ENCODE measurements at regions not wholly inside any gene's neighbourhood (a gene's known extent, or its start where the extent isn't known, plus 50 kb on each side); places are given as distances from the start of the nearest gene placed in this dataset.
"Not testable (repeated sequence)": the region's sequence is repeated elsewhere in the genome, so short reads cannot be mapped to it uniquely, and the experiment has no call there.

DNA sequence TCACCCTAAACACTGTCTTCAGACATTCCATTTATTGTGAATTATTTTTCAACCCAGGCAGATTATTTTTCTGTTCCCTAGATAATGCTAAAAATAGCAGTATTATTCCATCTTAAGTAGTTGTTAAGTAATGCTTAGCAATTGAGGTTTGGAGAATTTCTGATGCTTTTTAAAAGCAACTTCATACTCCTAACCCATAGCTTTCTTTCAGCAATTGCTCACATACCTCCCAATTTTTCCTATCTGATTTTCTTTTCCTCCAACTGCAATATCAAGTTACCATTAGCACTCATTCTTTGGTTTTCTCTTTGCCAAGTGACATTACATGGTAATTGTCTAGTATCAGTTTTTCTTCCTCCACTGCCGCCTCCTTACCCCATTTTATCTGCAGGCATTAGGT, 104.7 kb downstream of the GPR85 start:
- no peak for DNase-seq

GRCh38 chr7:112979055-112979454, 107.6 kb downstream of the GPR85 start:
- not testable (repeated sequence) for DNase-seq

- DNase-seq = not testable (repeated sequence)
These were observed 109.2 kb downstream of the GPR85 start for GRCh38 chr7:112977244-112977955.

DNA sequence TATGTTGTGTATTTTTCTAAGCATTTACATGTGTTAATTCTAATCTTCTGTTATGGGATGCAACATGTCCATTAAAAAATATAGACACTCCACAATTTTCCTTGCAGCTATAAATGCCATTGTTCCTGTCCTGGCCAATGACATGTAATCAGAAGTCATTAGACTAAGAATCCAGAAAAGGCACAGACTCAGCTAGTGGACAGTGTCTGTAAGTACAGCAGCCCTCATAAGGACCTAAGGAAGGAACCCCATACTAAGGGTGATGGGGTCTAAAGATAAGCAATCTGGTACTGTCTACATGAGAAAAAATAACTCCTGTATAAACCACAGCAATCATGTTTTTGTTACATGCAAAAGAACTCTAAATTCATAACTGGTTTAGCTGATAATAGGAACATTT, 115.9 kb downstream of the GPR85 start:
- DNase-seq = peak; percentile 12

- no peak for DNase-seq
These were observed 116.7 kb downstream of the GPR85 start for GRCh38 chr7:112969946-112970345.

DNA sequence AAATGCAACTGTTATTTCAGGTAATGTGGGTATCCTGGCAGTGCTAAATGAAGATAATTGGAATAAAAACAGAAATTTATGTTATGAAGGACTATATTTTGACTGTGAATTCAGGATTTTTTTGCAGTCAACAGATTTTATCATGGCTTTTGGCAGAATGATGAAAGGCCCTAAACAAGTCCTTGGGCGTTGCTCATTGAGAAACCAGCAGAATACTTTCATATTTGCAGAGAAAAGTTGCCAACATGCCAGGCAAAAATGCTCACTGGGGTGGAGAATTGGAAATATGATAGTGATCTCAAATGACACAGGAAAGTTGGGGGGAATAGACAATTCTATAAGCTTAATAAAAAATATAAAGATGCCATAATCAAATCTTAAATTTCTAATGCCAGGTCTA, 121.1 kb downstream of the GPR85 start:
- no peak for DNase-seq

DNA sequence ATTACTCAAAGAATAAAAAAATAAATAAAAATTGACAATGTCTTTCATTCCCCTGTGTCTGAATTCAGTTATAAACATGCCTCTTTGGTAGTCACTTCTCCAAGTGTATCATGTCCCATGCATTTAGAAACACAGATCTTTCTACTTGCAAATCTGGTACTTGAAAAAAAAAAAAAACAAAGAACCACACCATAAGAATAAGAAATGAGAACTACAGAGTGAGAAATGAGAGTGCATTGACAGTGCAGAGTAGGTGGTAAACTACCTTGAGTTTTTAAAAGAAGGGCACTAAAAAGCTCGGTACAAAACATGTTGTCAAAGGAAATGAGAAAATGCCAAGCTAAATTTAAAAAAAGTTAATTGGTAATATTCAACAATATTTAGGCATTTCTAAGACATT, 123.0 kb downstream of the GPR85 start:
- no peak for DNase-seq

DNA sequence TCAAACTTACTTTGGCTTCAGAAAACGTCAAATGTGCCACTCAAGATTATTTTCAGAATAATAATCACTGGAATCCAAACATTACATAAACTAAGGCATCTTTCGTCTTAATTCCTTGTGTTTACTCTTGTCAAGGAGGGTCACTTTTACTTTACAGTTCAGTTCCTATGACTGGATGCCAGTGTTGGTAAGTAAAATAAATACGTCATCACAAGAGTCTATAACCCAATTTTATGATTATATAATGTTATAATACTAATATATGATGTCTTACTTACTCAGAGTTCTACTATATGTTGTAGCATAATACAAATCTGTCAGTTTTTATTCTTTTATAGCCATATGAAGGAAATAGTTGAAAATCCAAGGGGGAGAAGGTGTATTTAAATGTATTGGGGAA, 123.8 kb downstream of the GPR85 start:
- DNase-seq = no peak

- DNase-seq = peak; percentile 91
These were observed 127.4 kb downstream of the GPR85 start for GRCh38 chr7:112959276-112959675.

- DNase-seq = no peak
These were observed 127.9 kb downstream of the GPR85 start for GRCh38 chr7:112958775-112959174.

GRCh38 chr7:112957901-112958300, 128.7 kb downstream of the GPR85 start:
- no peak for DNase-seq

DNA sequence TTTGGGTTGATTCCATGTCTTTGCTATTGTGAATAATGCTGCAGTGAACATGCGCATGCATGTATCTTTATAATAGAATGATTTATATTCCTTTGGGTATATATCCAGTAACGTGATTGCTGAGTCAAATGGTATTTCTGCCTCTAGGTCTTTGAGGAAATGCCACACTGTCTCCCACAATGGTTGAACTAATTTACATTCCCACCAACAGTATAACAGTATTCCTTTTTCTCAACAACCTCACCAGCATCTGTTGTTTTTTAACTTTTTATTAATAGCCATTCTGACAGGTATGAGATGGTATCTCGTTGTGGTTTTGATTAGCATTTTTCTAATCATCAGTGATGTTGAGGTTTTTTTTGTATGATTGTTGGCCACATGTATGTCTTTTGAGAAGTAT, 133.6 kb downstream of the GPR85 start:
- DNase-seq = not testable (repeated sequence)

GRCh38 chr7:112951070-112951469, 135.6 kb downstream of the GPR85 start:
- no peak for DNase-seq

- not testable (repeated sequence) for DNase-seq
These were observed 136.9 kb downstream of the GPR85 start for GRCh38 chr7:112949682-112950081.

- DNase-seq = no peak
These were observed 140.3 kb downstream of the GPR85 start for GRCh38 chr7:112946350-112946749.

- no peak for DNase-seq
These were observed 141.6 kb downstream of the GPR85 start for GRCh38 chr7:112945046-112945445.

- no peak for DNase-seq
These were observed 143.6 kb downstream of the GPR85 start for GRCh38 chr7:112942981-112943380.

DNA sequence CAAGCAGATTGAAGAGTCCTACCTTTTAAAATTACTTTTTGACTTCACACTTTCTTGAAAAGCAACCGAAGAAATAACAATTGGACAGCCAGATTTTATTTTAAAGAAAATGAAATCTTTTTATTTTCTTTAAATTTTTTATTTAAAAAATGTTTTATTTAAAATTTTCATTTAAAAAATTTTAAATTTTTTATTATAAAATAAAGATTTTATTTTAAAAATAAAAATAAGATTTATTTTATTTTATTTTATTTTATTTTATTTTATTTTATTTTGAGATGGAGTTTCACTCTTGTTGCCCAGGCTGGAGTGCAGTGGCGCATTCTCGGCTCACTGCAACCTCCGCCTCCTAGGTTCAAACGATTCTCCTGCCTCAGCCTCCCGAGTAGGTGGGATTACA, 144.5 kb downstream of the GPR85 start:
- not testable (repeated sequence) for DNase-seq

DNA sequence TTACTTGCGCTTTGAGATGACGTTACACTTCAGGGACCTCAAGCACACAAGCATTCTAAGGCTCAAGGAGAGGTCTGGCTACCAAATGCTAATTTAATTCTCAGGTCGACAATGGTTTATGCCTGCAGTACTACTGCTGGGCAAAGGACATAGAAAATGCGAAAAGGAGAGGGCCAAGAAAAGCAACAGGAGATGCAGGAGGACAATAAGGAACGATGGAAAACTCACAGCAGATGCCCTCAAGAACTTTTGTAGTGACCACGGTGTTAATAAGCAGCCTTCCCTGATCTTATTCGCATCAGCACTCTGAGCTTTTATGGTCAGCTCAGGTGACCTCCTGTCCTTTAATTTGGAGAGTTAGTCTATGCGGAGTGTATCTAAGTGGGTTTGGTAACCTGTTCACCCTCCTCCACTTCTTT, 146.3 kb downstream of the GPR85 start:
- no peak for DNase-seq

DNA sequence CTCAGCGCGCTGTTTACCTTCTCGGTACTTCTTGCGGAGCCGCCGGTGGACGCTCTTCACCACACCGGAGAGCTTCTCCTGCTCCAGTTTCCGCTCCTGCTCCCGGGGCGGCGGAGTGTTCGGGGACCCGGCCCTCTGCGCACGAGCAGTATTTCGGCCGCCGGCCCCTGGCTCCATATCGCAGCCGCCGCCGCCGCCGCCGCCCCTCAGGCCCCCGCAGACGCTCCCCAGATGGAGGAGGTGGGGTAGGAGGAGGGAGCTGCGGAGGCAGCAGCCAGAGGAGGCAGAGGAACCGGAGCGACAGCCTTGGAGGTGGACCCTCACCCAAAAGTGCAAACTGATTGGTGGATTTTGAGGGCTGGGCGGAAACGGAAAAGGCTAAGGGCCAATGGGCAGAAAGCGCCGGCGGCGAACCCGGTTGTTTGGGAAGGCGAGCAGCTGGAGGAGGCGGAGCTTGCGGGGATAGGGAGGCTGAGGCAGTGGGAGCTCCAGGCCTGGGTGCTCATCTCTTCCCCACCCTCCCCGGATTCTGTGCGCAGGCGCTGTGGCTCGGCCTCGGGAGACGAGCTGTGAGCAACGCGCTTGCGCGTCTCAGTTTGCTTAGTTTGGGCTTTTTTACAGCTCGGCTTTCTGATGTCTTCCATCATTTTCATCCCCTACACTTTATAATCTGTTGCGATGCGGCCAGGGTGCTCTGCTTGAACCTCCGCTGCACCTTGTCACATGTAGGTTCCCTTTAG, 146.9 kb downstream of the GPR85 start:
- peak; percentile 100 for DNase-seq

- DNase-seq = peak; percentile 27
These were observed 147.6 kb downstream of the GPR85 start for GRCh38 chr7:112938863-112939573.

- DNase-seq = no peak
These were observed 147.6 kb upstream of the TMEM168 start for GRCh38 chr7:112937651-112938415.

- no peak for DNase-seq
These were observed 143.4 kb upstream of the TMEM168 start for GRCh38 chr7:112933598-112933997.
